ENCODE measurements at regions not wholly inside any gene's neighbourhood (a gene's known extent, or its start where the extent isn't known, plus 50 kb on each side); places are given as distances from the start of the nearest gene placed in this dataset.
"Not testable (repeated sequence)": the region's sequence is repeated elsewhere in the genome, so short reads cannot be mapped to it uniquely, and the experiment has no call there.

GRCh38 chr22:22733881-22734373 lies 89.5 kb downstream of the GGTLC2 start:
- Mint-ChIP-seq H3K27ac (no peak overlapping the region), H3K9me3 (no peaks in the 10 kb centered on the region), H3K36me3 (ENCODE audit: low read depth) (no peaks in the 10 kb centered on the region), H3K4me3 (no peak overlapping the region), H3K27me3 (peaks cover 2% of the 10 kb centered on the region), H3K4me1 (peaks cover 7% of the 10 kb centered on the region)
- ATAC-seq (no peak), DNase-seq (no peak)

- ATAC-seq; H3K36me3 Mint-ChIP-seq (ENCODE audit: low read depth); H3K27ac Mint-ChIP-seq; H3K9me3 Mint-ChIP-seq; H3K27me3 Mint-ChIP-seq; H3K4me1 Mint-ChIP-seq; DNase-seq; H3K4me3 Mint-ChIP-seq: not testable (repeated sequence)
Measured at GRCh38 chr22:22734395-22735272, 90.2 kb downstream of the GGTLC2 start.

- not testable (repeated sequence) for ATAC-seq; DNase-seq; H3K9me3 Mint-ChIP-seq; H3K27me3 Mint-ChIP-seq; H3K27ac Mint-ChIP-seq; H3K36me3 Mint-ChIP-seq (ENCODE audit: low read depth); H3K4me3 Mint-ChIP-seq; H3K4me1 Mint-ChIP-seq
Measured at GRCh38 chr22:22735276-22735675, 90.9 kb downstream of the GGTLC2 start.

DNA sequence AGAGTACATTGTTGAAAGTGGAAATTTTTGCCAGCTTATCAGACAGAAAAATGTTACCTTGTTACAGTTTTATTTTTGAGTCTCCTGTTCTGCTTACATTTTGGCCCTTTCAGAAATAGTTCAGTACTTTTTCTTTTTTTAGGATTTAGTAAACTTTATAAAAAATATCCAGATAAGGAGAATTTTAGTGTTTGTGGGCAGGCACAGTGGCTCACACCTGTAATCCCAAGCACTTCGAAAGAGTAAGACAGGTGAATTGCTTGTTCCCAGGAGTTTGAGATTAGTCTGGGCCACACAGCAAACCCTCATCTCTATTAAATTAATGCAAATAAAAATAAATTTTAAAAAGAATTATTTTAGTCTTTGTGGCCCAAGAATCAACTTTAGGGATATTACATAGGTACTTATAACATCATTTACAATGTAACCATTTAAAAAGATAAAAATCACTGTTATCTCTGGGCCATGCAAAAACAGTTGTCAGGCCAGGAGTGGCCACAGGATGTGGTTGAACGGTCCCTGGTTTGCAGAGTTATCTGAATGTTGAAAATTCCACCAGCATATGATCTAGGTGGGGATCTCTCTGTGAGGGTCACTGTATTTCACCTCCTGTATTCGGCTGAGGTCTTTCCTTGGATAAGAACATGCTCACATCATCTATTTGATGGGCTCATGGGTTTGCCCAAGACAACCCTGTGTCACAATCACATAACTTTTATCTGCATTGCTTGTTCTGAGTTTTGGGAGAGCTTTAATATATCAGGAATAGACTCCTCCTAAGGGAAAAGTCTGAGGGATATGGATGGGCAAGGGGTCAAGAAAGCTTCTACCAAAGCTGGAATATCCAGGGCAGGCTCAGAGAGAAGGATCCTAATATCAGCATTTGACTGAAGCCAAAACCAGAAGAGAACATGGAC lies 91.5 kb downstream of the GGTLC2 start:
- H3K36me3 Mint-ChIP-seq (ENCODE audit: low read depth) = no peaks in the 10 kb centered on the region
- no peaks in the 10 kb centered on the region for H3K9me3 Mint-ChIP-seq
- H3K4me3 Mint-ChIP-seq = no peak overlapping the region
- no peak overlapping the region for H3K27ac Mint-ChIP-seq
- ATAC-seq (no peak), DNase-seq (no peak)
- H3K4me1 Mint-ChIP-seq = peaks cover 7% of the 10 kb centered on the region
- H3K27me3 Mint-ChIP-seq = peaks cover 6% of the 10 kb centered on the region

GRCh38 chr22:22737590-22737989 lies 93.2 kb downstream of the GGTLC2 start:
- no peak overlapping the region for H3K27ac Mint-ChIP-seq
- H3K9me3 Mint-ChIP-seq = no peaks in the 10 kb centered on the region
- H3K36me3 Mint-ChIP-seq (ENCODE audit: low read depth) = no peaks in the 10 kb centered on the region
- H3K27me3 Mint-ChIP-seq = peaks cover 7% of the 10 kb centered on the region
- no peak overlapping the region for H3K4me3 Mint-ChIP-seq
- ATAC-seq = no peak
- H3K4me1 Mint-ChIP-seq = peaks cover 6% of the 10 kb centered on the region
- no peak for DNase-seq

GRCh38 chr22:22738959-22739585 lies 94.7 kb downstream of the GGTLC2 start:
- no peak overlapping the region for H3K27ac Mint-ChIP-seq
- peaks cover 12% of the 10 kb centered on the region for H3K27me3 Mint-ChIP-seq
- no peak for DNase-seq
- no peaks in the 10 kb centered on the region for H3K9me3 Mint-ChIP-seq
- no peaks in the 10 kb centered on the region for H3K36me3 Mint-ChIP-seq (ENCODE audit: low read depth)
- no peak overlapping the region for H3K4me3 Mint-ChIP-seq
- H3K4me1 Mint-ChIP-seq = peaks cover 4% of the 10 kb centered on the region
- ATAC-seq = no peak

- Mint-ChIP-seq H3K4me3 (no peak overlapping the region), H3K36me3 (ENCODE audit: low read depth) (no peaks in the 10 kb centered on the region), H3K9me3 (no peaks in the 10 kb centered on the region), H3K27me3 (peaks cover 12% of the 10 kb centered on the region), H3K4me1 (no peaks in the 10 kb centered on the region), H3K27ac (no peak overlapping the region)
- ATAC-seq (no peak), DNase-seq (no peak)
Measured at GRCh38 chr22:22740560-22741276, 96.3 kb downstream of the GGTLC2 start.

DNA sequence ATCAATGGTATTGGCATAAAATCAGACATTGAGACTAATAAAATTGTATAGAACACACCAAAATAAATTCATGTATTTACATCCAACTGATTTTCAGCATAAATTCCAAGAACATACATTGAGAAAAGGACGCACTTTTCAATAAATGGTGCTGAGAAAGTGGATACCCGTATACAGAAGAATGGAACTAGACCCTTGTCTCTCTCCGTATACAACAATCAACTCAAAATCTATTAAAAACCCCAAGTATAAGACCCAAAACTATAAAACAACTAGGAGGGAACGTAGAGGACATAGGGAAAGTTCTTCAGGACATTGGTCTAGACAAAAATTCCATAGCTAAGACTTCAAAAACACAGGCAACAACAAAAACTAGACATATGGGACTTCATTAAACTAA lies 97.4 kb downstream of the GGTLC2 start:
- Mint-ChIP-seq H3K27ac (no peak overlapping the region), H3K27me3 (peaks cover 12% of the 10 kb centered on the region), H3K9me3 (no peaks in the 10 kb centered on the region), H3K4me1 (peaks cover 5% of the 10 kb centered on the region), H3K36me3 (ENCODE audit: low read depth) (no peaks in the 10 kb centered on the region), H3K4me3 (no peak overlapping the region)
- ATAC-seq = no peak
- DNase-seq = no peak

- Mint-ChIP-seq H3K27ac (no peak overlapping the region), H3K27me3 (peaks cover 12% of the 10 kb centered on the region), H3K9me3 (no peaks in the 10 kb centered on the region), H3K4me1 (peaks cover 12% of the 10 kb centered on the region), H3K36me3 (ENCODE audit: low read depth) (no peaks in the 10 kb centered on the region), H3K4me3 (no peak overlapping the region)
- ATAC-seq (no peak), DNase-seq (no peak)
Measured at GRCh38 chr22:22742641-22743040, 98.2 kb downstream of the GGTLC2 start.

DNA sequence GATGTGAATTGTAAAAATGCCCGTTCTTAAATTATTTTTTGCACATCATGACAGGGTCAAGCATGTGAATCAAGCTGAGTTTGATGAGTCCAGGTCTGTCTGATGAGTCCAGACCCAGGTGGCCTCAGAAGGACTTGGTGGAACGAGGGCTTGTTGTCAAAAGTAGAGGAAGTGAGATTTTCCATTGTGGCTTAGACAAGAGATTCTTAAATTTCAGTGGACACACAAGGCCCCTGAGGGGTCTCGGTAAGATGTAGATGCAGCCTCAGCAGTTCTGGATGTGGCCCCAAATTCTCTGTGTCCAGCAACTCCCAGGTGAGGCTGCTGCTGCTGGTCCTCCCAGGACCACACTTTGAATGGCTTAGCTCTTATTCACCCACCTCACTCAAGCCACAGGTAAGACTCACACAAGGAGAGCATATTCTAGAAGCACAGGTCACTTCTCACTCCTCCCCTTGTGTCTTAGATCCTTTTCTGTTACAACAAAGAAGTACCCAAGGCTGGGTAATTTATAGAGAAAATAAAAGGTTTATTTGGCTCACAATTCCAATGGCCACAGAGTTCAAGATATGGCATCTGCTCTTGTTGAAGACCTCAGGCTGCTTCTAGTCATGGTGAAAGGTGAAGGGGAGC lies 98.8 kb downstream of the GGTLC2 start:
- H3K4me1 Mint-ChIP-seq = peaks cover 16% of the 10 kb centered on the region
- DNase-seq (no peak), ATAC-seq (no peak)
- H3K36me3 Mint-ChIP-seq (ENCODE audit: low read depth) = no peaks in the 10 kb centered on the region
- no peak overlapping the region for H3K27ac Mint-ChIP-seq
- H3K9me3 Mint-ChIP-seq = no peaks in the 10 kb centered on the region
- peaks cover 12% of the 10 kb centered on the region for H3K27me3 Mint-ChIP-seq
- H3K4me3 Mint-ChIP-seq = no peak overlapping the region

- Mint-ChIP-seq H3K4me1 (peaks cover 16% of the 10 kb centered on the region), H3K9me3 (no peaks in the 10 kb centered on the region), H3K36me3 (ENCODE audit: low read depth) (no peaks in the 10 kb centered on the region), H3K27me3 (peaks cover 12% of the 10 kb centered on the region), H3K4me3 (no peak overlapping the region), H3K27ac (no peak overlapping the region)
- DNase-seq (no peak), ATAC-seq (no peak)
Measured at GRCh38 chr22:22744412-22745224, 100.2 kb downstream of the GGTLC2 start.

- Mint-ChIP-seq H3K36me3 (ENCODE audit: low read depth) (no peaks in the 10 kb centered on the region), H3K4me1 (peaks cover 16% of the 10 kb centered on the region), H3K27ac (no peak overlapping the region), H3K4me3 (no peak overlapping the region), H3K27me3 (peaks cover 10% of the 10 kb centered on the region), H3K9me3 (no peaks in the 10 kb centered on the region)
- ATAC-seq = peak; percentile 45
- peak; percentile 43 for DNase-seq
Measured at GRCh38 chr22:22745225-22746060, 101.0 kb downstream of the GGTLC2 start.

All from activated naive CD8-positive, alpha-beta T cell treated with anti-CD3 and anti-CD28 coated beads, Interleukin-2, amount 50 U/mL, for 24 hours (primary cell).